ENCODE measurements at regions not wholly inside any gene's neighbourhood (a gene's known extent, or its start where the extent isn't known, plus 50 kb on each side); places are given as distances from the start of the nearest gene placed in this dataset.

DNA sequence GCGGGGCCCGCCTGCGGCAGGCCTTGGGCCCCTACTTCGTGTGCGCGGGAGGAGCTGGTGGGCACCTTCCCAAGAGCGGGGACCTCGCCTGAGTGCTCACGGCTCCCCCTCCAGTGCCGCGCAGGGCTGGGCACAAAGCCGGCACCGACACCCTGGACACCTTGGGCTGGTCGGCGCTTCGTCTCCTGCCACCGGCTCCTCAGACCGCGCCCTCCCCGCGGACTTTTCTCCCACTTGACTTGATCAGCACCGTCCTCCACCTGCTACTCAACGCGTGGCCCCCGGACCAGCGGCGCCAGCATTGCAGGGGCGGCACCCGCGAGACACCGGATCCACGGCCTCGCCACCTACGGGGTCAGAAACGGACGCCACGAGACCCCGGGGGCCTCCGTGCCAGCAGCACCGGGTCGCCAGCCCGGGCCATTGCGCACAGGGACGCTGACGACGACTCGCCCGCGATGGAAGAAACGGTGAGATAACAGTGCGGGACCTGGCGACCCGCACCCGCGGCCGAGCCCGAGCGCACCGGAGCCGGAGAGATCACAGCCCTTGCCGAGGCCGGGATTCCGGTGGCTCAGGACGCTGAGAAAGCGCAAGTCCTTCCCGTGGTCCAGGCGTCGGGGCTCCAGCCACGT, 154.2 kb downstream of the DLL1 start:
- DNase-seq (ENCODE audit: low spot score), result no peak
- TF ChIP-seq, protein P1, sequence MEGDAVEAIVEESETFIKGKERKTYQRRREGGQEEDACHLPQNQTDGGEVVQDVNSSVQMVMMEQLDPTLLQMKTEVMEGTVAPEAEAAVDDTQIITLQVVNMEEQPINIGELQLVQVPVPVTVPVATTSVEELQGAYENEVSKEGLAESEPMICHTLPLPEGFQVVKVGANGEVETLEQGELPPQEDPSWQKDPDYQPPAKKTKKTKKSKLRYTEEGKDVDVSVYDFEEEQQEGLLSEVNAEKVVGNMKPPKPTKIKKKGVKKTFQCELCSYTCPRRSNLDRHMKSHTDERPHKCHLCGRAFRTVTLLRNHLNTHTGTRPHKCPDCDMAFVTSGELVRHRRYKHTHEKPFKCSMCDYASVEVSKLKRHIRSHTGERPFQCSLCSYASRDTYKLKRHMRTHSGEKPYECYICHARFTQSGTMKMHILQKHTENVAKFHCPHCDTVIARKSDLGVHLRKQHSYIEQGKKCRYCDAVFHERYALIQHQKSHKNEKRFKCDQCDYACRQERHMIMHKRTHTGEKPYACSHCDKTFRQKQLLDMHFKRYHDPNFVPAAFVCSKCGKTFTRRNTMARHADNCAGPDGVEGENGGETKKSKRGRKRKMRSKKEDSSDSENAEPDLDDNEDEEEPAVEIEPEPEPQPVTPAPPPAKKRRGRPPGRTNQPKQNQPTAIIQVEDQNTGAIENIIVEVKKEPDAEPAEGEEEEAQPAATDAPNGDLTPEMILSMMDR (IDR thresholded peaks at IDR 0.05; ENCODE audit: extremely low read depth, insufficient read depth, missing control alignments), result no peak
- in situ Hi-C loops (cut with MboI; ENCODE audit: low pct_unique_long_range_greater_than_20kb, low sequenced_read_pairs, unreplicated experiment), result no loop called here

- TF ChIP-seq, protein P1 (IDR thresholded peaks at IDR 0.05; ENCODE audit: extremely low read depth, insufficient read depth, missing control alignments), result no peak
- no peak for DNase-seq (ENCODE audit: low spot score)
- in situ Hi-C loops (cut with MboI; ENCODE audit: low pct_unique_long_range_greater_than_20kb, low sequenced_read_pairs, unreplicated experiment), result no loop called here
These were observed 154.9 kb downstream of the DLL1 start for GRCh38 chr6:170135821-170136471.

- TF ChIP-seq, protein P1 (IDR thresholded peaks at IDR 0.05; ENCODE audit: extremely low read depth, insufficient read depth, missing control alignments), result no peak
- in situ Hi-C loops (cut with MboI; ENCODE audit: low pct_unique_long_range_greater_than_20kb, low sequenced_read_pairs, unreplicated experiment), result no loop called here
- no peak for DNase-seq (ENCODE audit: low spot score)
These were observed 155.4 kb downstream of the DLL1 start for GRCh38 chr6:170135461-170135820.

DNA sequence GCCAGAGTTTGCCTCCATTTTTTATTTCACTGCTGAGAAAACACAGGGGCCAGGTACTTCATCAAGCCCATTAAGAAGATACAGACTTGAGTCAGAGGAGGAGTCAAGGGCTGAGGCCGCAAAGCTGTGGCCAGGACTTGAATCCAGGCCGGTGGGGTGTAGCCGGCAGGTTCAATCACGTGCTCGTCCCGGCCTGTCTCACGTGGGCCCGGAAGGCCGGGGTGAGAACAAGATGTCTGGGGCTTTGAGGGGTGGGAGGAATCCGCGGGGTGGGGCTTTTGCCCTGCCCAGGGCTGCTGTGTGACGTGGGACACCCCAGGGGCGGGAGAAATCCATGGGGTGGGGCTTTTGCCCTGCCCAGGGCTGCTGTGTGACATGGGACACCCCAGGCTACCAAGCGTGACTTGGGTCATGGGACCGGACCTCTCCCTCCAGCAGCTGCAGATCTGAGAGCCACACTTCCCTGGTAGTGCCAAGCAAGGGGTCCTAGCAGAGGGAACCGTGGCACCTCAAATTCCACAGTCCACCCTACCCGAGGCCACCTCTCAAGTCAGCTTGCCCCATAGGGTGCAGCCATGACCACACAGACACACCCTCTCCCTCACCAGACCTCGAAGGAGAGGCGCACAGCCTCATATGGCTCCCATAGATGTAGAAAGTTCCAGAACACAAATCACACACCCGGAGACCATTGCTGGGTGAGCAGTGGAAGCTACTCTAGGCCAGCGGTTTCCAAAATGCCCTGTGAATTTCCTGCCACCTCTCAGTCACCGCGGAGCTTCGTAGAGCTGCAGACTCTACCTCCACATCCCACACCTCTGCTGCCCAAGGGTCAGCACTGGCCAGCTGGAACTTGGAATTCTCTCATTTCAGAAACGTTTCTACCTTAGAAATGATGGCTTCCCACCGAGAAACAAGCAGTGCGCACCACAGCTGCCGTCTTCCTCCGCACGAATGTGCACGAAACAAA, 156.1 kb downstream of the DLL1 start:
- TF ChIP-seq, protein P1 (IDR thresholded peaks at IDR 0.05; ENCODE audit: extremely low read depth, insufficient read depth, missing control alignments), result no peak
- DNase-seq (ENCODE audit: low spot score), result no peak
- in situ Hi-C loops (cut with MboI; ENCODE audit: low pct_unique_long_range_greater_than_20kb, low sequenced_read_pairs, unreplicated experiment), result no loop called here

DNA sequence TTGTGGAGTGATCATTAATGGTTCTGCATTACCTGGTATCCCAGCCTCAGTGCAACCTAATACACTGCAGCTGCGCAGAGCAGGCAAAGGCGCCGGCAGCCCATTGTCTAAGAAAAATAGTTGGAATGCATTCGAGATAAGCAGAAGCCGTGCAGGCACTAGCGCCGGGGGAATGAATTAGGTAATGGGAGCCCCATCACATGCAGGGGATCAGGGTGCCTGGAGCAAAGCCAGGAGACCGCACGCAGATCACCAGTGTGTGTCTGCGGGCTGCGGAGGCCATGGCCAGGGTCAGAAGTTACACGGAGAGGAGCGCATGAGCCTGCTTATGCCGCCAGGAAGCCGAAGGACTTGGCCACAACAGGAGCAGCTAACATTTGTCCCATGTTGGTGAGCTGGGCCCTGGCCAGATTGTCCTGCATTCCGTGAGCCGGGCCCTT, 156.8 kb downstream of the DLL1 start:
- TF ChIP-seq, protein P1 (IDR thresholded peaks at IDR 0.05; ENCODE audit: extremely low read depth, insufficient read depth, missing control alignments), result no peak
- in situ Hi-C loops (cut with MboI; ENCODE audit: low pct_unique_long_range_greater_than_20kb, low sequenced_read_pairs, unreplicated experiment), result no loop called here
- DNase-seq (ENCODE audit: low spot score), result no peak

DNA sequence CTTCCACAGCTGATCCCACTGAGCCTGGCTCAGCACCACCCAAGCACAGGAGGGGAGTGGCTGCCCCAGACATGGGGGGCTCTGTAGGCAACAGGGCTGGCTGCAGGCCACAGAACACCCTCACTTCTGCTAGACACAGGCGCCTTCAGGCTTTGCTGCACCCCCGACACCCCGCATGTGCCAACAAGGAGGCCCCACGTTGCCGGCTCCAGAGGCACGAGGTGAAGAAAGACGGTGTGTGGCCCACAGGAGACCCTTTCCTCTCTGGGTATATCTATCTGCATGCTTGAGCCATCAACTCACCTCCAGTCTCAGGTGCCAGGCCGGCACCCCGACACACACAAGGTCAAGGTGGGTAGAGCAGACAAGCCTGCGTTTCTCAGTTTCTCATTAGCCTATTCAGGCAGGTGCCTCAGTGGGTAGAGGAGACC, 158.3 kb downstream of the DLL1 start:
- in situ Hi-C loops (cut with MboI; ENCODE audit: low pct_unique_long_range_greater_than_20kb, low sequenced_read_pairs, unreplicated experiment), result no loop called here
- no peak for DNase-seq (ENCODE audit: low spot score)
- TF ChIP-seq, protein P1 (IDR thresholded peaks at IDR 0.05; ENCODE audit: extremely low read depth, insufficient read depth, missing control alignments), result no peak

Data from GM13977 (cell line).